ENCODE measurements at regions not wholly inside any gene's neighbourhood (a gene's known extent, or its start where the extent isn't known, plus 50 kb on each side); places are given as distances from the start of the nearest gene placed in this dataset.

GRCh38 chr7:155874411-155874810, 62.1 kb upstream of the SHH start:
- no peak for DNase-seq

GRCh38 chr7:155874010-155874409, 61.7 kb upstream of the SHH start:
- DNase-seq = no peak

- no peak for DNase-seq
These were observed 60.6 kb upstream of the SHH start for GRCh38 chr7:155872678-155873369.

- DNase-seq = no peak
These were observed 58.9 kb upstream of the SHH start for GRCh38 chr7:155871211-155871610.

GRCh38 chr7:155870334-155871180, 58.3 kb upstream of the SHH start:
- DNase-seq = no peak

GRCh38 chr7:155869784-155870076, 57.5 kb upstream of the SHH start:
- no peak for DNase-seq

GRCh38 chr7:155868955-155869783, 56.9 kb upstream of the SHH start:
- DNase-seq = no peak

- DNase-seq = no peak
These were observed 55.6 kb upstream of the SHH start for GRCh38 chr7:155867734-155868400.

GRCh38 chr7:155867280-155867679, 55.0 kb upstream of the SHH start:
- no peak for DNase-seq

- no peak for DNase-seq
These were observed 53.7 kb upstream of the SHH start for GRCh38 chr7:155865830-155866525.

- no peak for DNase-seq
These were observed 52.9 kb upstream of the SHH start for GRCh38 chr7:155864991-155865690.

GRCh38 chr7:155864271-155864985, 52.2 kb upstream of the SHH start:
- DNase-seq = no peak

- DNase-seq = no peak
These were observed 51.5 kb upstream of the SHH start for GRCh38 chr7:155863721-155864151.

GRCh38 chr7:155862123-155862892, 50.0 kb upstream of the SHH start:
- DNase-seq = no peak

All from NCI-H2081 (cell line).